Activated CD8-positive, alpha-beta memory T cell treated with anti-CD3 and anti-CD28 coated beads, Interleukin-2, amount 10 ng/mL, durations not matched to agents 7 days and 5 days (primary cell): ENCODE measurements at regions not wholly inside any gene's neighbourhood (a gene's known extent, or its start where the extent isn't known, plus 50 kb on each side); places are given as distances from the start of the nearest gene placed in this dataset.

Experiments used
- ATAC-seq: fragments of 150-1000 bp; cut with Tn5 transposase; one replicate; pipeline ENCODE4 v1.10.0; 2021; ENCODE audit warnings: moderate library complexity
- CTCF ChIA-PET: fragments of 350-600 bp; sonication (Branson Sonifier 250); formaldehyde crosslinking; loops from one replicate; lab custom pipeline; 2021; ENCODE audit warnings: antibody characterized with exemption; lab: Charles Lee
- DNase-seq: peaks from one replicate; pipeline ENCODE4 v3.0.0-alpha.2; 2020
- H3K27ac Mint-ChIP-seq: one replicate; pipeline ENCODE4 v1.8.0; 2021; ENCODE audit warnings: mild to moderate bottlenecking, mixed read lengths
- H3K27me3 Mint-ChIP-seq: one replicate; pipeline ENCODE4 v1.8.0; 2021; ENCODE audit warnings: mixed read lengths
- H3K36me3 Mint-ChIP-seq: one replicate; pipeline ENCODE4 v1.8.0; 2021; ENCODE audit warnings: mild to moderate bottlenecking, mixed read lengths
- H3K4me1 Mint-ChIP-seq: one replicate; pipeline ENCODE4 v1.8.0; 2021; ENCODE audit warnings: mixed read lengths
- H3K4me3 Mint-ChIP-seq: one replicate; pipeline ENCODE4 v1.8.0; 2021; ENCODE audit warnings: mild to moderate bottlenecking, moderate library complexity, mixed read lengths
- H3K9me3 Mint-ChIP-seq: one replicate; pipeline ENCODE4 v1.8.0; 2022; ENCODE audit warnings: low read depth, mixed read lengths

DNA sequence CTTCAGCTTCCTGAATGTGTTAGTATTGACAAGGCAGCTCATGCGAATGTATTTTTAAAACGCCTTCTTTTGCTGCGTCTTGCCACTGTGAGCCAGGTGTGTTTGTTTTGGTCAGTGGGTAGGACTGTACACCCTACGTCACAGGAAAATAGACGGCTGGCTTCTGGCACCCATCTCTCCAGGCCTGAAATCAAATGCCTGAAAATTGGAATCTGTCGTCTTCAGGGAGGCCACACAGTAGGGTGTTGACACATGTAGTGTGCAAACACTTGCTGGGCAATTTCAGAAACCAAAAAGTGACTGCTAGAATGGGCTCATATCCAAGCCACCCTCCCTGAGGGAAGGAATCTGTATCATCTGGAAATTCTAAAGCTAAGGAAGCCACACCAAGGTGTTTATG lies 209.3 kb downstream of the TTC8 start:
- no peaks in the 10 kb centered on the region for H3K36me3 Mint-ChIP-seq
- H3K9me3 Mint-ChIP-seq: no peaks in the 10 kb centered on the region
- CTCF ChIA-PET: no interaction called here
- no peak for DNase-seq
- no peak overlapping the region for H3K27ac Mint-ChIP-seq
- peaks cover 5% of the 10 kb centered on the region for H3K4me1 Mint-ChIP-seq
- no peak for ATAC-seq
- H3K27me3 Mint-ChIP-seq: peaks cover 37% of the 10 kb centered on the region
- no peak overlapping the region for H3K4me3 Mint-ChIP-seq

DNA sequence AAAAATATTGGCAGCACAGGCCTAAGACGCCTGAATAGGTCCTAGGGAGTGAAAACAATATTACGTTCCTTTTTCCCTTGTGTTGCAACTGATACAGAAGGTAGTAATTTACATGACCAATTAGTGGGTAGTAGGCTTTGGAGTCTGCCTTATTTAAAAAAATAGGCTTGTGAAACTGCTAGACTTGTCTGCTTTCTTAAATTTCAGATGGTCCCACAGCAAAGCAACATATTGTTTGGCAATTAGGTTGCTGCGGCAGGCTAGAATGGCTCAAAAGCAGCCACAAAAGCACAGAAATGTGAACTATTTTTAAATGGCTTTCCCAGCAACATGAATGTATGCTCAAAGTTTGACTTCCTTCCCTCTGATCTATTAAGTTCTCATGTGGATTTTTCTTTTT lies 211.9 kb downstream of the TTC8 start:
- peaks cover 12% of the 10 kb centered on the region for H3K4me1 Mint-ChIP-seq
- H3K9me3 Mint-ChIP-seq: no peaks in the 10 kb centered on the region
- CTCF ChIA-PET: no interaction called here
- no peaks in the 10 kb centered on the region for H3K36me3 Mint-ChIP-seq
- H3K27me3 Mint-ChIP-seq: peaks cover 31% of the 10 kb centered on the region
- H3K27ac Mint-ChIP-seq: no peak overlapping the region
- no peak for ATAC-seq
- no peak for DNase-seq
- no peak overlapping the region for H3K4me3 Mint-ChIP-seq

DNA sequence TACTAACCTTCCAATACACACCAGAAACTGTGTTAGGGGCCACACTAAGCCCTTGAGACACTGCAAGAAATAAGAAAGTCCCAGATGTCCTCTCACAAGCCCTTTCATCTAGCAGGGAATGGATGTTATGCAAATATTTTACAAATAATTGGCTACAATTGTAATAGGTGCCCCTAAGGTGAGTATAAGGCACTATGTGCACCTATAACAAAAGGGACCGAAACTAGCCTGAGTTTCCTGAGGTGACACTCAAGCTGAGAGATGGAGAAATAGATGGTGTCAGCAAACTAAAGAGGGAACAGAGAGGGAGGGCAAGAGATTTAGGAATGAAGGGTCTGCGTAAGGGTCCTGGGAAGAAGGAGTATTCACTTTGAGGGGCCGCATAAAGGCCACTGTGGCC lies 212.6 kb downstream of the TTC8 start:
- H3K36me3 Mint-ChIP-seq: no peaks in the 10 kb centered on the region

DNA sequence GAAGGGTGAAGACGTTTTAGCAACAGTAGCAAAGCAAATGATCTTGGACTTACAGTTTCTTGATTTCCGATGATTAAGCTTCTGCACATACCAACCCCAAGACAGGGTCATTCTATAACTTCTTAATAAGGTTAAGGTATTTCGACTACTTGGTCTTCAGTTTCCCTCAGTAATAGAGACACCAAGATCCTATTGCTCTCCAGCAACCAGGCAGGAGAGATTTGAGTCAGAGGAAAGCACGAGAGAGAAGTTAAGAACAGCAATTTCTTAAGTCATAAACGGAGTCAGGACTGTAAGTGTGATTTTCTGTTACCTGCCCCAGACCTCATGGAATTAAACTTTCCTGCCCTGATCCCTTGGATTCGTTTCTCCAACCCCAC lies 215.6 kb downstream of the TTC8 start:
- peaks cover 34% of the 10 kb centered on the region for H3K27me3 Mint-ChIP-seq
- CTCF ChIA-PET: interaction anchor here (0.8 to 2.2 kb wide), 7 partner anchors 12 to 899 kb away, joined by 3 to 11 read pairs (median 3); no protein-coding TSS in a partner anchor
- peaks cover 5% of the 10 kb centered on the region for H3K9me3 Mint-ChIP-seq

More for the DNA sequence above, 212.6 kb downstream of the TTC8 start:
- Mint-ChIP-seq H3K4me1 (peaks cover 12% of the 10 kb centered on the region), H3K4me3 (no peak overlapping the region), H3K9me3 (peaks cover 2% of the 10 kb centered on the region), H3K27ac (no peak overlapping the region), H3K27me3 (peaks cover 34% of the 10 kb centered on the region)
- CTCF ChIA-PET: no interaction called here
- ATAC-seq: no peak
- no peak for DNase-seq

DNA sequence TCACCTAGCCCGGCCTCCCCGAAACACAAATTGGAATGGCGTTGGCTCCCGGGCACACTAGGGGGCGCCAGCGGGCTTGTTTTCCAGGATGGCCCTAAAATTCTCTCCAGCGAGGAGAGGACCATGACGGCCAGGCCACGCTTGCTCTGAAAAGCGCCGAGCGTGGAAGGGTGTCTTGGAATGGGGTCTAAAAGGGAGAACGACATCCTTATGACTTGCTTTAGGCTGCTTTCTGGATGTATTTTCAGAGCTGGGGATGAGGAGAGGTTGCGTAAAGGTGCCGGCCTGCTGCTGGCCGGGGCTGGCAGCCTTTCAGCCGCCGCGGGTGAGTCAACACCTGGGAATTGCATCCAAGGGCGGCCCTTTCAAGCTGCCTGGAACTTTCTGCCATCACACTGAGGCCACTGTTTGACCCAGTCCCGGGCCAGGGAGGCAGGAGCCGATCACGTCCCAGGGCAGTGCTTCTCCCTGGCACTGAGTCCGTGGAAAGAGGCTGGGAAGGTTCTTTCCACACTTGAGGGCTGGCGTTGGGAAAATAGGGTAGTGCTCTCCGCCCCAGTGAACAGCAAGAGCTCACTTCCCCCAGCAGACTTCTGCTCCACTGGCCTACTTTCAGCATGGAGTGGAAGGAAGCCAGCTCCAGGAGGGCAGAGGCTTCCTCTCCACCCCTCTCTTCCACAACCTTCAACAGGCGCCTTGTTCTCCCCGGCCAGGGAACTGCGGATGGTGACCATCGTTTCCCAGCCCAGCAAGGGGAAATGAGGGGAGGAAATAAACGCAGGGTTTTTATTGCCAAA lies 216.2 kb downstream of the TTC8 start:
- DNase-seq: peak; percentile 83
- H3K27ac Mint-ChIP-seq: no peak overlapping the region
- peak overlapping the region; percentile 44 for H3K4me3 Mint-ChIP-seq
- ATAC-seq: peak; percentile 78
- H3K9me3 Mint-ChIP-seq: peaks cover 5% of the 10 kb centered on the region
- H3K4me1 Mint-ChIP-seq: peaks cover 7% of the 10 kb centered on the region
- CTCF ChIA-PET: interaction anchor here (0.8 to 2.2 kb wide), 11 partner anchors 13 to 882 kb away, joined by 3 to 11 read pairs (median 3); no protein-coding TSS in a partner anchor
- H3K36me3 Mint-ChIP-seq: no peaks in the 10 kb centered on the region
- H3K27me3 Mint-ChIP-seq: peaks cover 34% of the 10 kb centered on the region

More for the DNA sequence above, 215.6 kb downstream of the TTC8 start:
- H3K27ac Mint-ChIP-seq: no peak overlapping the region
- DNase-seq (no peak), ATAC-seq (no peak)
- peaks cover 7% of the 10 kb centered on the region for H3K4me1 Mint-ChIP-seq
- no peak overlapping the region for H3K4me3 Mint-ChIP-seq
- H3K36me3 Mint-ChIP-seq: no peaks in the 10 kb centered on the region

DNA sequence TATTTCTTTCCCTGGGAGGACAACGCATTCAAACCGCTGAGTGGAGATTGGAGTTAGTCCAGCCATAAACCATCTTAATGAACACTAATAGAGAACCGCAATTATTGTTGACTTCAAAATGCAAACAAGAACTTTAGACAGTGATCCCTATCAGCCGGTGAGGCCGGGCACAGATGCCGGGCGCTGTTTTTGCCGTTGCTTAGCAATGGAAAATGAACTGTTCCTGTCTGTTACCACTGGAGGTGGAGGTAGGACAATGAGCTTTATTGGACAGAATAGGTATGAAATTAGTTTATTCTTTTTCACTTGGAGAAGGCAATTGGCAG lies 216.8 kb downstream of the TTC8 start:
- Mint-ChIP-seq H3K9me3 (peaks cover 5% of the 10 kb centered on the region), H3K4me1 (peaks cover 7% of the 10 kb centered on the region), H3K4me3 (no peak overlapping the region), H3K27me3 (peaks cover 34% of the 10 kb centered on the region), H3K36me3 (no peaks in the 10 kb centered on the region), H3K27ac (no peak overlapping the region)
- CTCF ChIA-PET: interaction anchor here (0.6 to 2.2 kb wide), 10 partner anchors 13 to 881 kb away, joined by 3 to 11 read pairs (median 3); no protein-coding TSS in a partner anchor
- ATAC-seq (no peak), DNase-seq (no peak)

DNA sequence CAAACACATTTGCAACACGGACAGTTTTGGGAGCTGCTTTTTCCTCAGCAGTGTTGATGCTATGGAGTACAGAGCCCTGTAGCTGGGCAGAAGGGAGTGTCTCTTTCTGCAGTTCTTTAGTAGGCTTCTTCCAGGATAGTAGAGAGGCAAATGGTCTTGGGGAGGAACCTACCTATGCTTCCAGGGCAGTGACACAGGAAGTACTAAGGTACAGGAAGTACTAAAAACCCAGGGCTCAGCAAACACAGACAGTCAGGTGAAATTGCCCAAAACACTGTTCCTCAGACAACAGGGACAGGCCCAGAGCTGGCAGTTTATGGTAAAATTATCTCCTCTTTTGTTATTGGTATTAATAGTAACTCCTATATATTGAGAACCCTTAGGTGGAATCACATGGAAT lies 217.6 kb downstream of the TTC8 start:
- peaks cover 5% of the 10 kb centered on the region for H3K9me3 Mint-ChIP-seq
- H3K36me3 Mint-ChIP-seq: no peaks in the 10 kb centered on the region
- peaks cover 32% of the 10 kb centered on the region for H3K27me3 Mint-ChIP-seq
- H3K4me3 Mint-ChIP-seq: no peak overlapping the region
- H3K4me1 Mint-ChIP-seq: peaks cover 7% of the 10 kb centered on the region
- H3K27ac Mint-ChIP-seq: no peak overlapping the region
- ATAC-seq (no peak), DNase-seq (no peak)
- CTCF ChIA-PET: interaction anchor here (1.1 to 1.8 kb wide), 3 partner anchors 13 to 70 kb away, joined by 5 read pairs; no protein-coding TSS in a partner anchor

DNA sequence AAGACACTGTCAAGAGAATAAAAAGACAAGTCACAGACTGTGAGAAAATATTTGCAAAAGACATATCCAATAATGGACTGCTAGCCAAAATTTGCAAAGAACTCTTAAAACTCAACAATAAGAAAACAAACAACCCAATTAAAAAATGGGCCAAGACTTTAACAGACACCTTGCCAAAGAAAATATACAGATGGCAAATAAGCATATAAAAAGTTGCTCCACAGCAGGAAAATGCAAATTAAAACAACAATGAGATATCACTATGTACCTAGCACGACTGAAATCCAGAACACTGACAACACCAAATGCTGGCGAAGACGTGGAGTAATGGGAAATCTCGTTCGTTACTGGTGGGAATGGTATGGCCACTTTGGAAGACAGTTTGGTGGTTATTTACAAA lies 228.9 kb downstream of the TTC8 start:
- ATAC-seq (no peak), DNase-seq (no peak)
- Mint-ChIP-seq H3K4me1 (no peaks in the 10 kb centered on the region), H3K9me3 (peaks cover 3% of the 10 kb centered on the region), H3K27me3 (peaks cover 9% of the 10 kb centered on the region), H3K36me3 (peaks cover 5% of the 10 kb centered on the region), H3K4me3 (no peak overlapping the region), H3K27ac (no peak overlapping the region)
- CTCF ChIA-PET: no interaction called here

DNA sequence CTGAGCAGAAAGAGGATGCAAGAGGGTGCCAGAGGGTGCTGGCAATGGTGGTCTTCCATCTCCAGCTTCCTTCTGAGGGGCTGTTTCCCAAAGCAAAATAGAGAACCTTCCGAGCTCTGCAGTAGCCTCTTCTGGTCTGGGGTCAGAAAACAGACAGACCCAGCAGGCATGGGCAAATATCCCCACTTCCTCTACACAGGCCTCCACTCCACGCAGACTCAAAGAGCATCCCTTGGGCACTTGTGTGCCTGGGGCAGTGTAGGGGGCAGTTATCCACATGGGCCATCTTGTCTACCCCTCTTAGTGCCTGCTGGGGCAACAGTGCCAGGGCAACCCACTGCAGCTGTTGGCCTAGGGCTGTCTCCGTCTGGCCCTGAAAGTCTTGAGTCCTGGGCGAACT lies 231.9 kb downstream of the TTC8 start:
- Mint-ChIP-seq H3K9me3 (no peaks in the 10 kb centered on the region), H3K4me3 (no peak overlapping the region), H3K36me3 (peaks cover 2% of the 10 kb centered on the region), H3K4me1 (no peaks in the 10 kb centered on the region), H3K27me3 (peaks cover 7% of the 10 kb centered on the region), H3K27ac (no peak overlapping the region)
- CTCF ChIA-PET: no interaction called here
- DNase-seq (no peak), ATAC-seq (no peak)

DNA sequence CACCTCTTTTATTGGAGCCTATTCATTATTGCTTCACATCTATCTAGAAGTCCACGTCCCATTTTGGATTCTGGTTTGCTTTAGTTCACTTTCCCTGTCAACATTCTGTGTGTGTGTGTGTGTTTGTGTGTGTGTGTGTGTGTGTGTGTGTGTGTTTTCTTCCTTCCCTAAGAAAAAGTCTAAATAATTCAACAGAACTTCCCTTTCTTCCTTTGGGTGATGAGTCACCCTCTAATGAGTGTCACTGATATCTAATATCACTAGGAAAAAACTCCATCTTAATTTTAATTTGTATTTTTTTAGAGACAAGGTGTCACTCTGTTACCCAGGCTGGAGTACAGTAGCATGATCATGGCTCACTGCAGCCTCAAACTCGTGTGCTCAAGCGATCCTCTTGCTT lies 234.2 kb downstream of the TTC8 start:
- Mint-ChIP-seq H3K4me3 (no peak overlapping the region), H3K36me3 (no peaks in the 10 kb centered on the region), H3K9me3 (no peaks in the 10 kb centered on the region), H3K27me3 (peaks cover 27% of the 10 kb centered on the region), H3K27ac (no peak overlapping the region), H3K4me1 (no peaks in the 10 kb centered on the region)
- CTCF ChIA-PET: no interaction called here
- ATAC-seq (no peak), DNase-seq (no peak)

DNA sequence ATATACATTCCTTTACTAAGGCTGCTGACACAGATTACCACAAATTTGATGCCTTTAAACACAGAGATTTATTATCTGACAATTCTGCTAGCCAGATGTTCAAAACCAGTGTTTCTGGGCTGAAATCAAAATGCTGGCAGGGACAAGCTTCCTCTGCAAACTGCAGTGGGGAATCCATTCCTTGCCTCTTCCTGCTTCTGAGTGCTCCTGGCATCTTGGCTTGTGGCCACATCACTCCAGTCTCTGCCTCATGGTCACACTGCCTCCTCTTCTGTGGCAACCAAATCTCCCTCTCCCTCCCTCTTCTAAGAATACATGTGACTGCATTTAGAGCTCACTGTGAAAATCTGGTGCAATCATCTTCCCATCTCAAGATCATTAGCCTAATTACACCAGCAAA lies 235.7 kb downstream of the TTC8 start:
- peaks cover 38% of the 10 kb centered on the region for H3K27me3 Mint-ChIP-seq
- CTCF ChIA-PET: no interaction called here
- no peak for DNase-seq
- H3K4me3 Mint-ChIP-seq: no peak overlapping the region
- H3K4me1 Mint-ChIP-seq: no peaks in the 10 kb centered on the region
- H3K9me3 Mint-ChIP-seq: no peaks in the 10 kb centered on the region
- ATAC-seq: no peak
- no peak overlapping the region for H3K27ac Mint-ChIP-seq
- no peaks in the 10 kb centered on the region for H3K36me3 Mint-ChIP-seq

DNA sequence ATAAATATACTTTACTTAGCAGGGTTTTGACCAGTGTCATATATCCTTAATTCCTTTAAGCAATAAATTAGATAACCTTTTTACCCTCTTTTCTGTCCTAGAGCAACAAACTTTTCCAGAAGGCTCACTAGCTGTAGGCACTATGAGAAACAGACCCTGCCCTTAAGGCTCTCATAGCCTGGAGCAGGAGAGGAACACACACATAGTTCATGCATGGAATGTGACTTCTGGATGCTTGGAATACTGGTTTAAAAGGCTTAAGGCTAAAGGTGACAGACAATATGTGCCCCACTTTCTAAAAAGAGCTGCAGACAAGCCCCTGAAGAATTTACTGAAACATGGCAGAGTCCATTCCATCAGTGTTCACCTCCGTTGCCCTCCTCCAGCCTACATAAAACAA lies 237.2 kb downstream of the TTC8 start:
- Mint-ChIP-seq H3K4me1 (peaks cover 3% of the 10 kb centered on the region), H3K4me3 (no peak overlapping the region), H3K36me3 (no peaks in the 10 kb centered on the region), H3K9me3 (no peaks in the 10 kb centered on the region), H3K27ac (no peak overlapping the region), H3K27me3 (peaks cover 44% of the 10 kb centered on the region)
- no peak for DNase-seq
- CTCF ChIA-PET: no interaction called here
- ATAC-seq: no peak

DNA sequence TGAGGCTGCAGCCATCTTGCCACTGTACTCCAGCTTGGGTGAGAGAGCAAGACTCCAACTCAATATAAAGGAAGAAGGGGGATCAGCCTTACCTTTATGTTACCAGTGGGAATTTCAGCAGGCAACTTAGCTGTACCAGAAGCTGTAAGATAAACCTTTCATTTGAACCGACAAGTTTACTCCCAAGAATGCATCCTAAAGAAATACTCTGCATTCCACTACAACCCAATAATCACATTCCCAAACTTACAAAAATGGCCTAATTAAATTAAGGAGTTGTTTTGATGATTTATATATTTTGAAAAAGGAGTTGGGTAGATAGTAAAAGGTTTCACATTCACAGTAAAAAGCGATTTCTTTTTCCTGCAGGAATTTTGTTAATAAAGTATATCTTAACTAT lies 241.4 kb downstream of the TTC8 start:
- Mint-ChIP-seq H3K27me3 (peaks cover 58% of the 10 kb centered on the region), H3K36me3 (no peaks in the 10 kb centered on the region), H3K4me3 (no peak overlapping the region), H3K27ac (no peak overlapping the region), H3K4me1 (peaks cover 16% of the 10 kb centered on the region), H3K9me3 (no peaks in the 10 kb centered on the region)
- no peak for ATAC-seq
- no peak for DNase-seq
- CTCF ChIA-PET: no interaction called here

DNA sequence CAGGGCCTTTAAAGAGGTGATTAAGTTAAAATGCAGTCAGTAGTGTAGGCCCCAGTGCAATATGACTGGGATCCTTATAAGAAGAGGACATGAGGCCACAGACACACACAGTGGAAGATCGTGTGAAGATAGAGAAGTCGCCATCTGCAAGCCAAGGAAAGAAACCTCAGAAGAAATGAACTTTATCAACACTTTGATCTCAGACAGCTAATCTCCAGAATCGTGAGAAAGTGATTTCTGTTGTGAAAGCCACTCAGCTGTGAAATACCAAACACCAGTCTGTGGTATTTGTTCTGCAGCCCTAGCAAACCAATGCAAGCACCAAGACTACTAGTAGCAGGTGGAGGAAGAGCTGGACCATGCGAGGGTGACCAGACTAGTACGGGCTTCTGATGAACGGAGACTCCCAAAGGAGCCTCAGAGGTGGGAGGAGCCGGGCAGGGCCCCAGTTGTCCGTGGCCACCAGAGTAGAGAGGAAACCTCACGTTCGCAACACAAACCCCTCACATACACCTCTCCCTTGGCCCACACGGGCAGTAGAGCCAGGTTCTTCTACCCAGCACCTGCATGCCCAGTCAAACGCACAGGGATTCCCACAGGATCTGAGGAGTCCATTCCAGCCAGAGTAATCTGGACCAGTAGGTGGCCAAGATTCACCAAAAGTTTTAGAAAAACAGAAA lies 243.0 kb downstream of the TTC8 start:
- no peaks in the 10 kb centered on the region for H3K36me3 Mint-ChIP-seq
- peaks cover 16% of the 10 kb centered on the region for H3K4me1 Mint-ChIP-seq
- CTCF ChIA-PET: interaction anchor here (1.1 kb wide), 1 partner anchor 707 kb away, joined by 3 read pairs; no protein-coding TSS in a partner anchor
- H3K27me3 Mint-ChIP-seq: peaks cover 55% of the 10 kb centered on the region
- no peak overlapping the region for H3K4me3 Mint-ChIP-seq
- peak; percentile 67 for DNase-seq
- H3K9me3 Mint-ChIP-seq: no peaks in the 10 kb centered on the region
- H3K27ac Mint-ChIP-seq: no peak overlapping the region
- ATAC-seq: peak; percentile 93
